Esophagus muscularis mucosa (tissue), 4 donors: ENCODE measurements at regions not wholly inside any gene's neighbourhood (a gene's known extent, or its start where the extent isn't known, plus 50 kb on each side); places are given as distances from the start of the nearest gene placed in this dataset.

ENCODE experiments used
- DNase-seq: peaks from one replicate; pipeline ENCODE4 v3.0.0-alpha.2; 2017; ENCODE audit errors: extremely low spot score
- H3K27ac ChIP-seq, 4 donors: fragments of 200-600 bp; sonication (generic); replicated peaks in 1 of 4; 1 replicate in 3 of 4; 2 replicates in 1 of 4; pipeline ENCODE4 v1.5.1; 2016 to 2019; ENCODE audit warnings: mild to moderate bottlenecking in 1 of 4
- H3K27me3 ChIP-seq, 4 donors: fragments of 200-600 bp; sonication (generic); one replicate each; pipeline versions ENCODE4 v1.5.1 to v1.6.0; 2016 to 2019
- H3K36me3 ChIP-seq, 4 donors: fragments of 200-600 bp; sonication (generic); one replicate each; pipeline ENCODE4 v1.5.1; 2016 to 2019
- H3K4me1 ChIP-seq, 4 donors: fragments of 200-600 bp; sonication (generic); one replicate each; pipeline ENCODE4 v1.5.1; 2016 to 2019
- H3K4me3 ChIP-seq, 4 donors: fragments of 200-600 bp; sonication (generic); 1 replicate in 2 of 4; 2 replicates in 2 of 4; pipeline ENCODE4 v1.5.1; 2016 to 2019; ENCODE audit warnings: mild to moderate bottlenecking in 4 of 4, moderate library complexity in 1 of 4
- H3K9me3 ChIP-seq, 4 donors: fragments of 200-600 bp; sonication (generic); 1 replicate in 3 of 4; 2 replicates in 1 of 4; pipeline ENCODE4 v1.5.1; 2016 to 2019
- EP300 ChIP-seq: sonication (generic); formaldehyde crosslinking; IDR thresholded peaks from one replicate; pipeline ENCODE4 v1.6.1; 2017; ENCODE audit warnings: antibody characterized with exemption
- POLR2A ChIP-seq: fragments of 450-650 bp; IDR thresholded peaks from one replicate; pipeline ENCODE4 v1.6.1; 2017; ENCODE audit warnings: antibody characterized with exemption, moderate library complexity, mild to moderate bottlenecking, low read depth
- POLR2AphosphoS5 ChIP-seq, 2 donors: sonication (generic); formaldehyde crosslinking; IDR thresholded peaks; one replicate each; pipeline ENCODE4 v1.6.1; 2017; ENCODE audit warnings: antibody characterized with exemption in 2 of 2
- WGBS: methylation state at CpG from one replicate; pipeline ENCODE4 v1.1.5; 2018; 5-methylcytosine and 5-hydroxymethylcytosine counted together
- intact Hi-C: fragments of 100-400 bp; cut with DNase I; formaldehyde crosslinking; loops from one replicate; pipeline ENCODE4 v1.15.1; 2023
- TF ChIP-seq, protein P1 (sequence below), 3 experiments: fragments of 200-600 bp in 2 of 3; fragments of 450-650 bp in 1 of 3; sonication (generic) in 2 of 3; IDR thresholded peaks; one replicate each; pipeline ENCODE4 v1.5.1; 2017 to 2019; ENCODE audit warnings: antibody characterized with exemption in 3 of 3, mild to moderate bottlenecking in 2 of 3, moderate library complexity in 1 of 3

DNA sequence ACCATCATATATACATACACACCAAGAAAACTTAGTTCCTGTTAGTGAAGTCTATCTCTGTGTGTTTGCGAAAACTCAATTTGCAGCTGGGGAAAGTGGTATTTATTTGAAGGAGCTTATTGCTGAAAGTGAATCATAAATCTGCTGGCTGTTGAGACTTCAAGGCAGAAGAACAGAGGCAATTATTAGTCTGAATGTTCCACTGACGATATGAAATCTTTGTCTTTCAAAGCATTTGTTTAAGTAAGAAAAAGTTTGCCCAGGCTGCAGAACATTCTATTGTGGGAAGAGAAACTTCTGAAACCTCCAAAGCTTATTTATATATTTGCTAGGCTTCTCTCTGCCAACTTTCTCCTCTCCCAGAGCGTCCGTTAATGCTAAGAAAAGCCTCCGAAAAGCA, 255.7 kb upstream of the TMPO start:
- Histone ChIP-seq H3K9me3 (no peaks in the 10 kb centered on the region), H3K4me1 (peaks cover 0 to 14% (median 12%) of the 10 kb centered on the region in 4 donors), H3K4me3 (peak overlapping the region in 1 of 4 donors; percentile 7), H3K27ac (no peak overlapping the region), H3K27me3 (no peaks in the 10 kb centered on the region), H3K36me3 (no peaks in the 10 kb centered on the region)
- intact Hi-C loops, result no loop called here
- no peak for TF ChIP-seq POLR2A
- no peak for TF ChIP-seq EP300
- no peak for TF ChIP-seq POLR2AphosphoS5 (IDR thresholded peaks at IDR 0.05)
- TF ChIP-seq, protein P1, sequence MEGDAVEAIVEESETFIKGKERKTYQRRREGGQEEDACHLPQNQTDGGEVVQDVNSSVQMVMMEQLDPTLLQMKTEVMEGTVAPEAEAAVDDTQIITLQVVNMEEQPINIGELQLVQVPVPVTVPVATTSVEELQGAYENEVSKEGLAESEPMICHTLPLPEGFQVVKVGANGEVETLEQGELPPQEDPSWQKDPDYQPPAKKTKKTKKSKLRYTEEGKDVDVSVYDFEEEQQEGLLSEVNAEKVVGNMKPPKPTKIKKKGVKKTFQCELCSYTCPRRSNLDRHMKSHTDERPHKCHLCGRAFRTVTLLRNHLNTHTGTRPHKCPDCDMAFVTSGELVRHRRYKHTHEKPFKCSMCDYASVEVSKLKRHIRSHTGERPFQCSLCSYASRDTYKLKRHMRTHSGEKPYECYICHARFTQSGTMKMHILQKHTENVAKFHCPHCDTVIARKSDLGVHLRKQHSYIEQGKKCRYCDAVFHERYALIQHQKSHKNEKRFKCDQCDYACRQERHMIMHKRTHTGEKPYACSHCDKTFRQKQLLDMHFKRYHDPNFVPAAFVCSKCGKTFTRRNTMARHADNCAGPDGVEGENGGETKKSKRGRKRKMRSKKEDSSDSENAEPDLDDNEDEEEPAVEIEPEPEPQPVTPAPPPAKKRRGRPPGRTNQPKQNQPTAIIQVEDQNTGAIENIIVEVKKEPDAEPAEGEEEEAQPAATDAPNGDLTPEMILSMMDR (IDR thresholded peaks at IDR 0.05), result no peak
- WGBS, result 34% methylated on average over 5 of the region's 5 CpGs
- no peak for DNase-seq

GRCh38 chr12:98260276-98260675, 255.1 kb upstream of the TMPO start:
- H3K4me1 ChIP-seq, result peaks cover 0 to 14% (median 12%) of the 10 kb centered on the region in 4 donors
- H3K4me3 ChIP-seq, result no peak overlapping the region
- 72% methylated on average over 5 of the region's 5 CpGs for WGBS
- no peaks in the 10 kb centered on the region for H3K27me3 ChIP-seq
- no peaks in the 10 kb centered on the region for H3K9me3 ChIP-seq
- DNase-seq, result no peak
- TF ChIP-seq POLR2A (no peak), EP300 (no peak), POLR2AphosphoS5 (IDR thresholded peaks at IDR 0.05) (no peak)
- TF ChIP-seq, protein P1 (IDR thresholded peaks at IDR 0.05), result no peak
- no peaks in the 10 kb centered on the region for H3K36me3 ChIP-seq
- no peak overlapping the region for H3K27ac ChIP-seq
- intact Hi-C loops, result no loop called here

DNA sequence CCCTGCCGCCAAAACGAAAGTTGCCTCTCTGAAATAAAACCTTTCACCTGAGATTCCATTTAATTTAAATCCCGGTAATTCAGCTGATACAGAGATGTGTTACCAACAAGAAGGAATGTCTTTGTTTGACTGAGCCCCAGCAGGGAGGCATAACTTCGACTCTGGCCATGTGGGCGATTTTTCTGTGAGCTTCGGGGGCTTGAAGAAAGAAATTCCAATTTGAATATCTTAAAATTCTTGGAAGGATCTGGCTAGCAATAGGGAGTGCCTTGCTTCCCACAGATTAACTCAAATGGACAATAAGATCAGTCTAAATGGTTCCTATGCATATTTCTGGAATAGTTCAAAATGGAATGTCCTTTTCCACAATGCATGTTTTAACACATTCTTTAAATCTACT, 252.5 kb upstream of the TMPO start:
- Histone ChIP-seq H3K36me3 (no peaks in the 10 kb centered on the region), H3K4me3 (no peak overlapping the region), H3K27ac (no peak overlapping the region), H3K4me1 (peaks cover 0 to 14% (median 12%) of the 10 kb centered on the region in 4 donors), H3K27me3 (no peaks in the 10 kb centered on the region), H3K9me3 (peaks cover 0 to 12% (median 2%) of the 10 kb centered on the region in 4 donors)
- 82% methylated on average over 6 of the region's 6 CpGs for WGBS
- DNase-seq, result no peak
- intact Hi-C loops, result no loop called here
- TF ChIP-seq EP300, result no peak
- TF ChIP-seq POLR2AphosphoS5 (IDR thresholded peaks at IDR 0.05), result no peak
- TF ChIP-seq, protein P1 (IDR thresholded peaks at IDR 0.05), result no peak
- no peak for TF ChIP-seq POLR2A

- intact Hi-C loops, result no loop called here
- H3K27me3 ChIP-seq, result no peaks in the 10 kb centered on the region
- 72% methylated on average over 5 of the region's 5 CpGs for WGBS
- no peak overlapping the region for H3K27ac ChIP-seq
- TF ChIP-seq EP300, result no peak
- no peak for TF ChIP-seq POLR2A
- TF ChIP-seq, protein P1 (IDR thresholded peaks at IDR 0.05), result no peak
- TF ChIP-seq POLR2AphosphoS5 (IDR thresholded peaks at IDR 0.05), result no peak
- no peaks in the 10 kb centered on the region for H3K9me3 ChIP-seq
- no peaks in the 10 kb centered on the region for H3K4me1 ChIP-seq
- no peaks in the 10 kb centered on the region for H3K36me3 ChIP-seq
- DNase-seq, result no peak
- H3K4me3 ChIP-seq, result no peak overlapping the region
Observed at GRCh38 chr12:98274430-98275130, 240.8 kb upstream of the TMPO start.

GRCh38 chr12:98275131-98275475, 240.3 kb upstream of the TMPO start:
- Histone ChIP-seq H3K36me3 (no peaks in the 10 kb centered on the region), H3K27ac (no peak overlapping the region), H3K27me3 (no peaks in the 10 kb centered on the region), H3K4me1 (no peaks in the 10 kb centered on the region), H3K4me3 (no peak overlapping the region), H3K9me3 (no peaks in the 10 kb centered on the region)
- intact Hi-C loops, result no loop called here
- DNase-seq, result no peak
- TF ChIP-seq, protein P1 (IDR thresholded peaks at IDR 0.05), result no peak
- no peak for TF ChIP-seq EP300
- TF ChIP-seq POLR2A, result no peak
- TF ChIP-seq POLR2AphosphoS5 (IDR thresholded peaks at IDR 0.05), result no peak
- WGBS, result 92% methylated on average over 4 of the region's 4 CpGs
